ENCODE measurements at regions not wholly inside any gene's neighbourhood (a gene's known extent, or its start where the extent isn't known, plus 50 kb on each side); places are given as distances from the start of the nearest gene placed in this dataset.

DNA sequence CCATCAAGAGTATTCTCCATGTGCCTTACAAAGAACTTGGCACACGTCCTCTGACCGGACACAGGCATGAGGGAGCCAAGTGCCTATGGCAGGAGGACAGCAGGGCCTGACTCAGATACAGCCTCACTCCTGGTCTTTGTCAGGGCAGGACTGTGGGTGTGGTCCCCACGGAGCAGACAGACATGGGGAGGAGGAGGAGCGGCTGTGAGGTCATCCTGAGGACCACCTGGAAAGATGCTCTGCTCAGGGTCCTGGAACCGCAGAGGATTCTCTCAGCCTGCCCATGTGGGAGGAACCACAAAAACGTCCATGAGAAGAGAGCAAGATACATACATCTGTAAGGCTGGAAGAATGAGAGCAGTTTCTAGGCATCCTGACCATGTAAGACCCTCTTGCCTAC lies 576.3 kb downstream of the BRD1 start:
- no peak for FAIRE-seq

DNA sequence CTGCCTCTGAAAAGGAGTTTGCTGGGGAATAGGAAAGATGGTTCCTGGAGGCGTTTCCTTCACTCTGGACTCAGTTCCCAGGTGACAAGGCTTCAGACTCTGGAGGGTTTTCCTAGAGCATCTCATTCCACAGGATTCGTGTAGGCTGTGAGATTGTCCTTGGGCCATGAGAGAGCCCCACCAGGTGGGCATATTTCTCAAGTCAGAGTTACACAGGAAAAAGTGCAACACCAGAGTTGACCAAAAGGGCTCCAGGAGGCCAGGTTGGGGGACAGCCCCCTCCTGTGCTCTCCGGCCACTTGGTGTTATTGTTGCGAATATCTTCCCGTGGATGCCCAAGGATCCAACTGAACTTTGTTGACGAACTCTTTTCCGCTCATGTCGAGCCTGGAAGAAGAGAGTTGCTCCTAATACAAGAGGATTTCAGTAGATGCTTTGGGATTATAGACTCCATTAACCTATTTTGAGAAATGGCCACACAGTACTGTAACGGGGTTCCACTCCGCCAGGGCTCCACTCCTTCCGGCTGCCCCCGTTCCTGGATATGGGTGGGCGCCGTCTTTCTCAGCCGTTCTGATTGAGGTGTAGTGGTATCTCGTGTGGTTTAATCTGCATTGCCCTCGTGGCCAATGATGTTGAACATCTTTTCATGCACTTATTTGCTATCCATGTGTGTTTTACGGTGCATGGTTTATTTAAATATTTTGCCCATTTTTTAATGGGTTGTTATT lies 580.3 kb downstream of the BRD1 start:
- no peak for FAIRE-seq
- no peak for DNase-seq (ENCODE audit: low spot score)

More for the DNA sequence above, 576.3 kb downstream of the BRD1 start:
- no peak for DNase-seq (ENCODE audit: low spot score)

DNA sequence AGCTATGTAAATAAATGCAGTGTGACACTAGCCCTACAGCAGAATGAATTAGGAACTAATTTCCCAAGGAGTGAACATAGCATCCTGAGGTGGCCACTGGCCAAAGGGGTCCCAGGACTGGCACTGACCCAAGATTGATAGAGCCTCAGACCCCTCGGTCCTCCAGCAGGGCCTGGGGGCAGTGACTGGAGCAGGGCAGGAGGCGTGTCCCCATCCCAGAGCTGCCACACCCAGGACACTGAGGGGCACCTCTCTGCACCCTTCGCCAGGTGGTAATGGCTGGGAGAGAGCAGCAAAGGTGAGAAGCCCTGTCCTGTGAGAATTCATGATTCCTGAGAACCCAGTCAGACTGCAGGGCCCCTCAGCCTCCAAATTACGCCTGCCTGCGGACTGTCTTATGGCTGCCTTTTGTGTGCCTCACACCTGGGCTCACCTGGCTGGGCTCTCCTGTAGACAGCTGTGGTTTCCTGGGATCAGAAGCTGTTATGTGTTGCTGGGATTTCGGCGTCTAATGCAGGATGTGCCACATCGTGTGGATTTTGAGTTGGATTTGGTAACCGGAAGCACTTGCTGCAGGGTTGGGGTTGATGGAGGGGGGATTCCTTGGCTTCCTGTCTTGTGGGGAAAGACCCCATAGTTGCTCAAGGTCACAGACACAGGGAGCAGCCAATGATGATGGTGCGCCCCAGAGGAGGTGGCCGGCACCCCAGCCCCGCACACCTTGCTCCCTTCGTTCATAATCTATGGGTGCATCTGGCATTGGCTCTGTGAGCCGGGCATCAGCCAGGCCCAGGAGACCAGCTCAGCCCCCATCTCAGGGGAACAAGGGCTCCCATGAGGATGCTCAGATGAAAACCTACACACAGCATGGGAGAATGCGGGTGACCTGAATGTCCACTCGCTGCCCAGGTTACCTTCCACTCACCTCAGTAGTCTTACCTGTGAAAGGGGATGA lies 582.9 kb downstream of the BRD1 start:
- FAIRE-seq (no peak), DNase-seq (ENCODE audit: low spot score) (no peak)

DNA sequence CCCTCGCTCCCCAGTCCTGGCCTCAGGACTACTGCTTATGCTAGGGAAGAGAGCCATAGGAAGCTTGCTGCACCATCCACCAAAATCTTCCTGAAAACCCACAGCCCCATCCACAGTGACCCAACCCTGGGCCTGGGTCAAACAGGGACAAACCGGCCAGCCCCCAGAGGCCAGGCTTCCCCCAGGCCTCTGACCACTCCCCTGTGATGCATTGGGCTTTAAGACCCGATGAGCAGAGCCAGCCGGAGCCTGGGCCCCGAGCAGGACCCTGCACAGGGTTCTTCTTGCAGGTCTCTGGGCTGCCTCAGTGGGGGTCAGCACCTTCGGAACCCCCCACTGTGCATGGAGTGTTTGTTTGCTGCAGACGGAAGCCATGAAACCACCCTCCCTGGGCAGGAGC lies 583.7 kb downstream of the BRD1 start:
- DNase-seq (ENCODE audit: low spot score), result no peak

DNA sequence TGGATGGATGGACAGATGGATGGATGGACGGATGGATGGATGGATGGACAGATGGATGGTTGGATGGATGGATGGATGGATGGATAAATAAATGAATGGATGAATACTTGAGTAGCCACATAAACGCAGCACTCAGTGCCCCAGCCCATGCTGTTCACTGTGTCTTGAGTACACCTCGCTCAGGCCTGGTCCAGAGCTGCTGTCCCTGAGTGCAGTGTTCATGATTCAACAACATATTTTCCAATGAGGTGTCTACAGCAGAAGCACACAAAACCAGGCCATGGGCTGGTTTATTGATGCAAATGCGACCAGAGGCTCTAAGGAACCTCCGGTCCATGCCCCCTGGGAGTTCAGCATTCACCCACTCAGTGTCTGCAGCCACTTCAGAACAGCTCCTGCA lies 584.3 kb downstream of the BRD1 start:
- DNase-seq (ENCODE audit: low spot score) (no peak), FAIRE-seq (peak; percentile 92)

More for the DNA sequence above, 583.7 kb downstream of the BRD1 start:
- no peak for FAIRE-seq

DNA sequence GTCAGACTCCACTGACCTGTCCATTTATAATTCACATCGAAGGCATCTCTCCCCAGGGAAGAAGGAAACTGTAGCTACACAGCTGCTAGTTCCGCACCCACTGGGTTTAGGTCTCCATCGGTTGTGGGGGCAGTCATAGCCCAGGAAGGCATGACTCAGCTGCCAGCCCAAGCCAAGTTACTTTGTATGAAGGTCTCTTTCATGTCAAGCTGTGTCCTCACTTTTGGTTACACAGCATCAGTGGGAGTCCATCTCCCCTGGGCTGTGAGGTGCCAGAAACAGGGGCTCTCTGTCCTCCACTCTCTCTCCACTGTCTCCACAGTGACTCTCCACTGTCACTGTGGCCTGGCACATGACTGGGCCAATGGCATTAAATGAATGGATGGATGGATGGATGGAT lies 585.2 kb downstream of the BRD1 start:
- DNase-seq (ENCODE audit: low spot score) (no peak), FAIRE-seq (no peak)

DNA sequence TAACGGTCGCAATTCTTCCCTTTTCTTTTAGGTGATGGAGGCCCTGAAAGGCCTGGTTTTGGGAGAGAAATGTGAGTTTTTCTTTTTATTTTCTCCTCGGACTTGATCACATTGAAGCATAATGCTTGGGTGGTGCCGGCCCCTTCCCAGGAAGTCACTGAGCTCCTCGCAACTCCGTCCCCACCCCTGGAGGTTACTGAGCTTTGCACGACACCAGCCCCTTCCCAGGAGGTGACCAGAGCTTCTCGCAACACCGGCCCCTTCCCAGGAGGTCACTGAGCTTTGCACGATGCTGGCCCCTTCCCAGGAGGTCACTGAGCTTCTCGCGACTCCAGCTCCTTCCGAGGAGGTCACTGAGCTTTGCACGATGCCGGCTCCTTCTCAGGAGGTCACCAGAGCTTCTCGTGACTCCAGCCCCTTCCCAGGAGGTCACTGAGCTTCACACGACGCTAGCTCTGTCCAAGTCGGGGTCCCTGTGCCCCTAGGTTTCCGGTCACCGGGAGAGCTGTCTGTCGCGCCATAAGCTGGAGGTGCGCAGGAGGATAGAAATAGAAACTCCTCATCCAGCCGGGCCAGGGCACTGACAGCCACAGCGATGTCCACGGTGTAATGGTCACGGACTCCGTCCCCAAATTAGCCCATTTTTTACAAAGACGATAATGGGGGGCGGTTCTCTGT lies 586.4 kb downstream of the BRD1 start:
- FAIRE-seq, result no peak
- no peak for DNase-seq (ENCODE audit: low spot score)

DNA sequence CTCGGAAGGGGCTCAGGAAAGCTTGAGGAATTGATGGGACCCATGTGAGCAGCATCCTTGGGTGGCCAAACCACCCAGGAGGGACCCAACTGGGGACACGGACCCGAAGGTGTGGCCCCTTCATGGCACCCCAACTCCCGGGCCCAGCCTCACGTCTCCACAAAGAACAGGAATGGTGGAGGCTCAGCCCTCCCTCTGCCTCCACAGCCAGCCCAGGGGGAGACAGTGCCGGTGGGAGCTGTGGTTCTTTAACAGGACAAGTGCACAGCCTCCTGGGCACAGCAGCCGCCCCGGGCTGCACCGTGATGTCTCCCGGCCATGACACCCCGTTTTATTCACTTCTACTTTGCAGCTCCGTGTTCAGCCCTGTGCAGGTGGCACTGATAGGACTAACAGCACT lies 587.2 kb downstream of the BRD1 start:
- FAIRE-seq, result no peak
- no peak for DNase-seq (ENCODE audit: low spot score)

DNA sequence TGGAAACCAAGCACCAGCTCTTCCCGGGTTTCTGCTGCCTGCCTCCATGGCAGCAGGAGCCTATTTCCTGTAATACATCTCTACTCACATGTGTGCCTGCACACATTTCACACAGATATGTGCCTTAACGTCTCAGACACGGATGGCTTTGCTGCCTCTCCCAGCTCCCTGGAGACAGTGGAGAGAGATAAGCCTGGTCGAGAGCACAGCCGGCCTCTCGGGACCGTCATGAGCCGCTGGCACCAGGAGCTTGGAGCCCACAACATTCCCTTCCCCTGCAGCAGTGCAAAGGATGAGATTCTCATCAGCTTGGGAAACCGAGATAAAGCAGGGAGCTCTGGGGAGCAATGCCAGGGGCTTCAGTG lies 587.7 kb downstream of the BRD1 start:
- FAIRE-seq, result no peak
- no peak for DNase-seq (ENCODE audit: low spot score)

DNA sequence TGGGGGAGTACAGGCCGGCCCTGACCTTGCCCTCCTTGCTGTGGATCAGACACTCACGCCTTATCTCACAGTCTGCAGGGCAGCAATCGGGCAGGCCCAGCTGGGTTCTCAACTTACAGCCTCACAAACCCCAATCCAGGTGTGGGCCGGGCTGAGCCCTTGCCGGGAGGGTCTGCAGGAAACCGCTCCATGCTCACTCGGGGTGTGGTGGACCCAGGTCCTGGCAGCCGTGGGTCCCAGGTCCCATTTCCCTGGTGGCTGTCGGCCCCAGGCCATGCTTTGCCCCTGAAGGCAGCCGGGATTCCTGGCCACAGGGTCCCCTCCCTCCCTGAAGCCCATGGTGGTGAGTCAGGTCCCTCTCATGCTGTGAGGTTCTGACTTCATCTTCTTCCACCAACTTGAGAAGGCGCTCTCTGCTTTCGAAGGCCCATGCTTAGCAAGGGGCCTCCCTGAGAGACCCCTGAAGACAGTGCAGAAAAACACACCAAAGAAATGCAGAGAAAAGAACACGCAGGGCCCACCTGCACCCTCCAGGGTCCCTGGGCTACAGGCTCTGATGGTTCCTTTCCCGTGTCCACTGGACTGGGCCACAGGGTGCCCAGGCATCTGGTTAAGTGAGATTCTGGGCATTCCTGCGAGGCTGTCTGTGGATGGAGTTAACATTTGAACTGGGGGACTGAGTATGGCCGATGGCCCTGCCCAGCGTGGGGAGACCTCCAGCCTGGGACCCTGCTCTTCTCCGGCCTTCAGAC lies 588.2 kb downstream of the BRD1 start:
- DNase-seq (ENCODE audit: low spot score) (no peak), FAIRE-seq (no peak)

DNA sequence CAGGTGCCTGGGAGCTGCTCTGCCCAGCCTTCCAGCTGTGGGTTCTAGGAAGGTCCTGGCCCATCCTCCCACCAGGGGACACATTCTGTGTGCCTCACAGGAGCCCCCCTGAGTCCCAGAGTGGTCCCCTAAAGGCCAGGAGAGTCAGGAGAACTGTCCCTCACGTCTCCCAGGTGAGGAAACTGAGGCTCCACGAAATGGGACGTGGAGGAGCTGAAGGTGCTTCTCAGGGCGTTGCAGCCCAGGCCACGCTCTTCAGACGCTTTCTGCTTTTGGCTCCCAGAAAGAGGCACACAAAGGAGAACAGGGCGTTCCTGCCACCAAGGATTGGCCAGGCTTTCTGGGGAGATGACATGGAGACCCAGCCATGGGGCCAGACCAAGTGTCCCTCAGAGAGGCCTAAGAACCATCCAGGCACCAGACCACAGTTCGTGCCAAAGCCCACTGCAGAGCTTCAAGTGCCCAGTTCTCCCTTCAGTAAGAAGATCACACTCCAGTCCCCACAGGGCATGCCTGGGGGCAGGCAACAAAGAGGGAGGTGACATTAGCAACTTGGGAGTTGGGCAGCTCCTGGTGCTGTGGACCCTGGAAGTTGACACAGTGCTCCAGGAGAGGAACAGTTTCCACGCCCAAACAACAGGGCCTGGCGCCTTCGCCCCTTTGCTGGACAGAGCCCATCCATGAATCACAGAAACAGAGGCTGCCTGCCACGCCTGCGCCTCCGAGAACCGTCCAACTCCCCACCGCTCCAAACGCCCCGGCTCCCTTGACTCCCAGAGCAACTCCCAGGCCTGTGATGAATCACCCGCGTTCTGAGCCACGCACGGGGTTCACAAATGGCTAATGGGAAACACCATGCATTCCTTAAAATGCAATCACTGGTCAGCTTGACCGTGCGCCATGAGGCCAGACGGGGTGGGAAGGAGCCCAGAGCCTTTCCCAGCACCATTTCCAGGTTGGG lies 589.2 kb downstream of the BRD1 start:
- DNase-seq (ENCODE audit: low spot score) (no peak), FAIRE-seq (no peak)

DNA sequence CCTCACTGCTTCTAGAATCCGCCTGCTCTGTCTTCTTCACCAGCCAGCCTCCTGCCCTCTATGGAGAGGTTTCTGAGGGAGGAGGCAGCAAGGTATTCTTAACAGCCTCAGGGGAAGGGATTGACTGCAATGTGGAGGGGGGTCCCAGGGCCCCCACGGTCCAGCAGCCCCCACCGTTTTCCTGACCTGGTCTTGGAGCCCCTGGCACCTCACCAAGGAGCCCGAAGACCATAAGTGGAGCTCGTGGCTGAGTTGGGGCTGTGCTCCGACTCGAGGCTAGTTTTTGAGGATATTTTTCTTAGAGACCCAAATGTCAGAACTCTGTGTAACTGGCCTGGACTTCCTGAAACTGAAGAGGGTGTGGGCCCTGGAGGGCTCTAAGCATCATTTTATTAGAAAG lies 590.0 kb downstream of the BRD1 start:
- FAIRE-seq (no peak), DNase-seq (ENCODE audit: low spot score) (no peak)

DNA sequence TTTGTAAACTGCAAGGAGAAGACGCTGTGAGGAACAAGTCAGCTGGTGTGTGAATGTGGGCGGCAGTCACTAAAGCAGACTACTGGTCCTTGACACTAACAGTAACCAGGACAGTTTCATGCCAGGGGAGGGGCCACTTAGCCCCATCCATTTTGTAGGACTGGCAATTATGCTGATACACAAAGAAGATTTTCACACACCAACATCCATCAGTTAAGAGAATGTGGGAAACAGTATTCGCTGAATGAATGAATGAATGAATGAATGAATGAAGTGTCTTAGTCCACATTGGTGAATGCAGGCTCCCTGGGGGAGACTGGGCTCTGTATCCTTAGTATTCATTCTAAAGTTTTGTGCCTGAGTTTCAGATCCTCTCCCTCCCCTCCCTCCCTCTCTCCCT lies 590.4 kb downstream of the BRD1 start:
- DNase-seq (ENCODE audit: low spot score) (no peak), FAIRE-seq (no peak)

DNA sequence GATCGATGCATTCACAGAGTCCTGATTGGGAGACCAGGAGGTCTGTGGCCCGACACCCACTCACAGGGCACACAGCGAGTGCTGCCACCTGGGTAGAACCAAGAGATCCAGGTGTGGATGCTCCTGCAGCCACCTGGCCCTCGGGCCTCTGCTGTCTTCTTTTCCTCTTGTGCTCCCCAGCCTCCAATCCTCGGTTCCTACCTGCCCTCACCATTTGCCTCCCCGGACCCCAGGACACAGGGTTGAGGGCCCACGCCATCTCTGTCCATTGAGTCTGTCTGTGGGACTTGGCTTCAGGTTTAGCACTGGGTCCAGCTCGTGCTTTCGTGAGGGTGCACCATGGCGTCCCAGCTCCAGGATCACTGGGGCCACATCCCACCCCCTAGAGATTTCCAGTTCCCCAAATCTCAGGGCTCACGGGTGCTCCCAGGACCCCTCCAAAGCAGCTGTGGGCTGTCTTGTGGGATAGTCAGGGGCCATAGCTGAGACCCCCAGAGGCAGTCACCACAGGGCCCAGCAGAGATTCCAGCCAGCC lies 591.1 kb downstream of the BRD1 start:
- no peak for FAIRE-seq

DNA sequence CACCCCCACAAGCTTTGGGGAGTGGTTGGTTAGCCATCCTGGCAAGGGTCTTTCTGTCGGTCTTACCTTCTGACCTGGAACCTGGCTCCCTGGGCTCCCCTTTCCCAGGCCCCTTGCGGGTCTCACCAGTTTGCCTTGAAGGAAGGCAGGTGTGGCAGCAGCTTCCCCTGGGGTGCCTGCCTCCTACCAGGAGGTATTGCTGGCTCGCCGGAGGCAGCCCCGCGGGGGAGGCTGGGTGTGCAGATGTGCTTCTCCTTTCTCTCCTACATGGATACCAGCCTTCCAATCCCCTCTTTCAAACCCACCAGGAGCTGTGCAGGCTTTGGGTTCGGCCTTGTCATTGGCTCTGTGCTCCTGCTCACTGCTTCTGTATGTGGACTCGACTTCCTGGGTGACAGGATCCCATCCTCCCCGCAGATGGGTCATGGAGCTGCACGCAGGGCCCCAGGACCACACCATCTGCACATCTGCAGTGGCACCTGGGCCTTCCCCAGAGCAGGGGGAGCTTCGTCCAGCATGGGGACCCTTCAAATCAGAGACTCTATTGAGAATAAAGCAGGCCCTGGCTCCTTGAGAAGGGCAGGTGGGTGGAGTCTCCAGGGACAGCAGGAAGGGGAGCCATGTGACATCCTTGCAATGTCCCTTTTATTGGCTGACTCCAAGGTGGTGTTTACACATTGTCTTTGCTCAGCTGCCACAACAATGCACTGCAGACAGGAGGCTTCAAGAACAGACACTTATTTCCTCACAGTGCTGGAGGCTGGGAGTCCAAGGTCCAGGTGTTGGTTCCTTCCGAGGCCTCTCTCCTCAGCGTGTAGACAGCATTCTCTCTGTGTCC lies 592.0 kb downstream of the BRD1 start:
- DNase-seq (ENCODE audit: low spot score) (no peak), FAIRE-seq (no peak)

More for the DNA sequence above, 591.1 kb downstream of the BRD1 start:
- no peak for DNase-seq (ENCODE audit: low spot score)

DNA sequence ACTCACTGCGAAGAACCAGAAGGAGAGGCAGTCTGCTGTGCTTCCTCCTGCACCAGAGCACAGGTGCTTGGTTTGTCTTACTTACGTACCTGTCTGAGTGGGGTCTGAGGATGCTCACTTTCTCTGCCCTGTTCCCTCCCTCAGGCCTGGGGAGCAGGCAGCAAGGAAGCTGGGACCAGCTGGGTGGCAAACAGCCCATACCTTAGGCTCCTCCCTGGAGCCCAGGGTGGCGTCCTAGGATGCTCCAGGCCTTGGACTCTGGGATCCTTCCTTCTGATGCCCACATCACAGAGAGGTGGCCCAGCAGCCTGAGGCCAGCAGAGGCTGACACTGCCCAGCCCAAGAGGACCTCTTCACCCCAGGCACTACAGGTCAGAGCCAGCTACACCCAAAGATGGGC lies 593.2 kb downstream of the BRD1 start:
- no peak for DNase-seq (ENCODE audit: low spot score)
- FAIRE-seq, result no peak

DNA sequence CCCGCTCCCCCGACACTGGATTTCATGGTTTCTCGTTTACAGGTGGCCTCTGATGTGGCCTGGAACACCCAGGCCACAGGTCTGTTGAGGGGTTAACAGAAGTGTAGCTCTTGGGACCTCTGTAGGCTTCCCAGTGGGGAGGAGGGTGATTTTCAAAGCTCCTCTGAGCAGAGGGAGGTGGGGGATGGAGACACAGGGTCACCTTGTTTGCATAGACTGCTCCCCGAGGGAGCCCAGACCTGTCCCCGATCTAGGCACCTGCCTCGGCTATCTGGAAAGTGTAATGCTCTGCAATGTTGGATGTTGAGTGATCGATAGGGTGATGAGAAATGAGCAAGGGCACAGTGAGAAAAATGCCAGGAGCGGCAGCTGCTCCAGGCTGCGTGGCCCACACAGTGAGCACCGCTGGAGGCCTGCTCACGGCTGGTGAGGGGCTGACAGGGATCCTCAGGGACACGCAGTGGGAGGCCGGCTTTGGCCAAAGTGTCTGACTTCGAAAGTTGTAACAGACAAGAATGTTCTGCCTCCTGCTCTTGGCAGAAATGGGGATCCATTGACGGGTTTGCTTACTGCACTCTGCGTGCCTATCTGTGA lies 594.1 kb downstream of the BRD1 start:
- FAIRE-seq, result no peak

DNA sequence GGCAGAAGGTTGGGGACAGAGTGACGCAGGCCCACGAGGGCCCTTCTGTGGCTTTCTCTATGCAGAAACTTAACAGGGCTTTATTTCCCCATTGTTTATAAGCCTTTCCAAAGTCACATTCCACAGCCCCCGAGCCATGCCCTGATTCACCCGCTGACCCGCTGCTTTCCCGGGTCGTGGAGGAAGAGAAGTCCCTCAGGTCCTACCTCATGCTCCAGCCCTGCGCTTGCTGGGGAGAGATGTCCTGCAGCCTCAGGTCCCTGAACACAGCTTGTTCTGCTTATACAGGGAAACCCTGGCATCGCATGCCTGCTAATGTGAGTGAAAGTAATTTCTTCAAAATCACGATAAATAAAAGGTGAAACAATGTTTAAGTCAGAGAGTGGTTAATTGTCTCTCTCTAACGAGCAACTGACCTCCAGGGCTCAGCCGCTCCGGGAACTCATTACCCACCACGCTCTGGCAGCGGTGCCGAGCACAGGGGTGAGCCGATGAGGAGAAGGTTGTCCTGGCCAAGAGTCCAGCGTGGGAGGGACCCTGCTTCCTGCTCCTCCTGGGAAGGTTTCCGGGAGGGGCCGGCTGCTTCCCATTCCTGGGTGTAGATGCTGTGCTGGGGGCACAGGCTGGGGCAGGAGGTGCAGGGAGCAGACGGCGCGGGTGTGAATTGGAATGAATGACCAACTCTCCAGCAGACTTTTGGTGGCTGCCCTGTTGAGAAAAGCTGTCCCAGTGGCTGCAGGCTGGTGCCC lies 595.2 kb downstream of the BRD1 start:
- no peak for DNase-seq (ENCODE audit: low spot score)
- FAIRE-seq, result no peak

More for the DNA sequence above, 594.1 kb downstream of the BRD1 start:
- DNase-seq (ENCODE audit: low spot score), result no peak
